ENCODE measurements at regions not wholly inside any gene's neighbourhood (a gene's known extent, or its start where the extent isn't known, plus 50 kb on each side); places are given as distances from the start of the nearest gene placed in this dataset.

GRCh38 chr7:25326501-25327156, 98.3 kb upstream of the NPVF start:
- no peak overlapping the region for H3K4me3 Mint-ChIP-seq
- H3K27ac Mint-ChIP-seq, result no peak overlapping the region
- TF ChIP-seq CTCF (IDR thresholded peaks at IDR 0.05; ENCODE audit: unreplicated experiment), result no peak
- H3K36me3 Mint-ChIP-seq, result no peaks in the 10 kb centered on the region
- no peaks in the 10 kb centered on the region for H3K9me3 Mint-ChIP-seq
- no peak for DNase-seq (ENCODE audit: low spot score in 2 of 2, unreplicated experiment in 2 of 2)
- H3K4me1 Mint-ChIP-seq, result peaks cover 6% of the 10 kb centered on the region
- H3K27me3 Mint-ChIP-seq (ENCODE audit: low read depth), result peaks cover 11% of the 10 kb centered on the region

GRCh38 chr7:25329815-25330214, 101.5 kb upstream of the NPVF start:
- no peak for DNase-seq (ENCODE audit: low spot score in 2 of 2, unreplicated experiment in 2 of 2)
- Mint-ChIP-seq H3K4me1 (peaks cover 6% of the 10 kb centered on the region), H3K4me3 (no peak overlapping the region), H3K27me3 (ENCODE audit: low read depth) (peaks cover under 1% of the 10 kb centered on the region), H3K36me3 (no peaks in the 10 kb centered on the region), H3K9me3 (no peaks in the 10 kb centered on the region), H3K27ac (no peak overlapping the region)
- TF ChIP-seq CTCF (IDR thresholded peaks at IDR 0.05; ENCODE audit: unreplicated experiment), result no peak

- no peak for TF ChIP-seq CTCF (IDR thresholded peaks at IDR 0.05; ENCODE audit: unreplicated experiment)
- H3K36me3 Mint-ChIP-seq, result no peaks in the 10 kb centered on the region
- H3K4me3 Mint-ChIP-seq, result no peak overlapping the region
Measured at GRCh38 chr7:25333296-25333928, 105.1 kb upstream of the NPVF start.

GRCh38 chr7:25347360-25348066, 119.2 kb upstream of the NPVF start:
- no peak overlapping the region for H3K4me3 Mint-ChIP-seq
- no peak for DNase-seq (ENCODE audit: low spot score in 2 of 2, unreplicated experiment in 2 of 2)
- no peak for TF ChIP-seq CTCF (IDR thresholded peaks at IDR 0.05; ENCODE audit: unreplicated experiment)
- no peaks in the 10 kb centered on the region for H3K9me3 Mint-ChIP-seq
- H3K36me3 Mint-ChIP-seq, result no peaks in the 10 kb centered on the region
- peaks cover 23% of the 10 kb centered on the region for H3K4me1 Mint-ChIP-seq
- H3K27me3 Mint-ChIP-seq (ENCODE audit: low read depth), result no peaks in the 10 kb centered on the region
- peak overlapping the region; percentile 67 for H3K27ac Mint-ChIP-seq

More at GRCh38 chr7:25333296-25333928, 105.1 kb upstream of the NPVF start:
- Mint-ChIP-seq H3K9me3 (no peaks in the 10 kb centered on the region), H3K27me3 (ENCODE audit: low read depth) (no peaks in the 10 kb centered on the region), H3K27ac (no peak overlapping the region), H3K4me1 (no peaks in the 10 kb centered on the region)
- no peak for DNase-seq (ENCODE audit: low spot score in 2 of 2, unreplicated experiment in 2 of 2)

GRCh38 chr7:25348104-25348503, 119.8 kb upstream of the NPVF start:
- H3K36me3 Mint-ChIP-seq, result no peaks in the 10 kb centered on the region

More at GRCh38 chr7:25348104-25348503, 119.8 kb upstream of the NPVF start:
- peaks cover 23% of the 10 kb centered on the region for H3K4me1 Mint-ChIP-seq
- peak overlapping the region; percentile 47 for H3K27ac Mint-ChIP-seq
- H3K9me3 Mint-ChIP-seq, result no peaks in the 10 kb centered on the region
- H3K4me3 Mint-ChIP-seq, result no peak overlapping the region
- no peaks in the 10 kb centered on the region for H3K27me3 Mint-ChIP-seq (ENCODE audit: low read depth)
- no peak for DNase-seq (ENCODE audit: low spot score in 2 of 2, unreplicated experiment in 2 of 2)
- TF ChIP-seq CTCF (IDR thresholded peaks at IDR 0.05; ENCODE audit: unreplicated experiment), result no peak

All from mesothelial cell of epicardium (in vitro differentiated cells).